ENCODE measurements at regions not wholly inside any gene's neighbourhood (a gene's known extent, or its start where the extent isn't known, plus 50 kb on each side); places are given as distances from the start of the nearest gene placed in this dataset.

DNA sequence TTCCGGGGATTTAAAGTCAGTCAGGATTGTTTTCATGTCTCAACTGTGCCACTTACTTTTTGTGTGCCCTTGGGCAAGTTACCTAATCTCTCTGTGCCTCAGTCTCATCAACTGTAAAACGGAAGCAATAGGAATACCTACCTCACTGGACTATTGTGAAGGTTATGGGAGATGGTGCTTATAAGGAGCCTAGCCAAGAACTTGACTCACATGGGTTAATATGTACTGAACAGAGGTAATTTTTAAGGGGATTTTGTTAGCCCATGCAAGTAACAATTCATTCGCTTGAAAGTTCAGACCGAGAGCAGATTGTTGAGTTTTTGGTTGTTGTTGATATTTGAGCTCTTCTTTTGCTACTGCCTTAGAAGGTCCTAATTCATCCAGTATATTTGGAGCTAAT is 202.9 kb downstream of the ZNF365 start:
- H3K4me1 ChIP-seq (ENCODE audit: control insufficient read depth in 2 of 2, insufficient read depth in 2 of 2, low read length in 2 of 2): no peaks in the 10 kb centered on the region
- H3K79me2 ChIP-seq (ENCODE audit: control insufficient read depth, insufficient read depth, low read length): no peaks in the 10 kb centered on the region
- no peaks in the 10 kb centered on the region for H4K20me1 ChIP-seq (ENCODE audit: control insufficient read depth, insufficient read depth, low read length, poor library complexity, severe bottlenecking)
- DNase-seq (no peak), ATAC-seq (ENCODE audit: low read depth) (no peak)
- H3K4me3 ChIP-seq (ENCODE audit: control extremely low read depth in 1 of 5, extremely low read depth in 1 of 5, insufficient read depth in 1 of 5, low read depth in 2 of 5, low read length in 4 of 5): no peak overlapping the region
- no peaks in the 10 kb centered on the region for H3K9me3 ChIP-seq (ENCODE audit: control extremely low read depth in 1 of 3, control insufficient read depth in 2 of 3, insufficient read depth in 1 of 3, low read length in 2 of 3)
- no peak overlapping the region for H2AFZ ChIP-seq (ENCODE audit: insufficient read depth, low read depth, low read length, poor library complexity, severe bottlenecking)
- Mint-ChIP-seq H3K9me3 (ENCODE audit: insufficient read depth) (no peaks in the 10 kb centered on the region), H3K27me3 (peaks cover 4% of the 10 kb centered on the region), H3K4me3 (no peak overlapping the region), H3K4me1 (peaks cover 2% of the 10 kb centered on the region), H3K27ac (no peak overlapping the region)
- TF ChIP-seq CTCF (IDR thresholded peaks at IDR 0.05) (no peak), EZH2 (IDR thresholded peaks at IDR 0.05; ENCODE audit: borderline replicate concordance, insufficient read depth, low read depth, low read length, poor library complexity, severe bottlenecking) (no peak)
- no peak overlapping the region for H3K4me2 ChIP-seq (replicated peaks; ENCODE audit: low read depth, low read length, poor library complexity, severe bottlenecking)
- H3K9ac ChIP-seq (ENCODE audit: low read length): no peak overlapping the region
- no peaks in the 10 kb centered on the region for H3K27me3 ChIP-seq (replicated peaks in 1 of 4; ENCODE audit: control extremely low read depth in 1 of 4, control insufficient read depth in 3 of 4, insufficient read depth in 4 of 4, low read length in 3 of 4)
- ChIA-PET POLR2A (no interaction called here), CTCF (interaction anchor here (1.1 to 1.7 kb wide), 4 partner anchors 16 to 507 kb away, joined by 3 to 6 read pairs (median 5); no protein-coding TSS in a partner anchor)
- intact Hi-C loops (cut with micrococcal nuclease): no loop called here
- 100% methylated on average over 1 of the region's 4 CpGs for WGBS (ENCODE audit: insufficient coverage)
- no peaks in the 10 kb centered on the region for H3K36me3 ChIP-seq (replicated peaks in 1 of 2; ENCODE audit: control extremely low read depth in 1 of 2, control insufficient read depth in 1 of 2, extremely low read depth in 1 of 2, insufficient read depth in 2 of 2, low read length in 1 of 2)
- H3K27ac ChIP-seq (ENCODE audit: low read length in 2 of 2): no peak overlapping the region

- Histone ChIP-seq H3K4me3 (ENCODE audit: control extremely low read depth in 1 of 5, extremely low read depth in 1 of 5, insufficient read depth in 1 of 5, low read depth in 2 of 5, low read length in 4 of 5) (no peak overlapping the region), H3K4me1 (ENCODE audit: control insufficient read depth in 2 of 2, insufficient read depth in 2 of 2, low read length in 2 of 2) (no peaks in the 10 kb centered on the region), H3K27ac (ENCODE audit: low read length in 2 of 2) (no peak overlapping the region), H3K79me2 (ENCODE audit: control insufficient read depth, insufficient read depth, low read length) (no peaks in the 10 kb centered on the region), H2AFZ (ENCODE audit: insufficient read depth, low read depth, low read length, poor library complexity, severe bottlenecking) (no peak overlapping the region), H3K9ac (ENCODE audit: low read length) (no peak overlapping the region), H4K20me1 (ENCODE audit: control insufficient read depth, insufficient read depth, low read length, poor library complexity, severe bottlenecking) (no peaks in the 10 kb centered on the region), H3K27me3 (replicated peaks in 1 of 4; ENCODE audit: control extremely low read depth in 1 of 4, control insufficient read depth in 3 of 4, insufficient read depth in 4 of 4, low read length in 3 of 4) (no peaks in the 10 kb centered on the region), H3K9me3 (ENCODE audit: control extremely low read depth in 1 of 3, control insufficient read depth in 2 of 3, insufficient read depth in 1 of 3, low read length in 2 of 3) (no peaks in the 10 kb centered on the region), H3K36me3 (replicated peaks in 1 of 2; ENCODE audit: control extremely low read depth in 1 of 2, control insufficient read depth in 1 of 2, extremely low read depth in 1 of 2, insufficient read depth in 2 of 2, low read length in 1 of 2) (no peaks in the 10 kb centered on the region), H3K4me2 (replicated peaks; ENCODE audit: low read depth, low read length, poor library complexity, severe bottlenecking) (no peak overlapping the region)
- Mint-ChIP-seq H3K9me3 (ENCODE audit: insufficient read depth) (no peaks in the 10 kb centered on the region), H3K27ac (no peak overlapping the region), H3K27me3 (peaks cover 4% of the 10 kb centered on the region), H3K4me1 (peaks cover 3% of the 10 kb centered on the region), H3K4me3 (no peak overlapping the region)
- TF ChIP-seq CTCF (IDR thresholded peaks at IDR 0.05) (no peak), EZH2 (IDR thresholded peaks at IDR 0.05; ENCODE audit: borderline replicate concordance, insufficient read depth, low read depth, low read length, poor library complexity, severe bottlenecking) (no peak)
- ATAC-seq (ENCODE audit: low read depth) (no peak), DNase-seq (no peak)
- intact Hi-C loops (cut with micrococcal nuclease): no loop called here
- ChIA-PET CTCF (interaction anchor here (1.1 to 1.7 kb wide), 5 partner anchors 16 to 506 kb away, joined by 3 to 6 read pairs (median 5); no protein-coding TSS in a partner anchor), POLR2A (no interaction called here)
- WGBS (ENCODE audit: insufficient coverage): no CpG with 5 or more reads among the region's 2 CpGs
Measured at GRCh38 chr10:62577666-62578291, 203.6 kb downstream of the ZNF365 start.
